Neural progenitor cell (in vitro differentiated cells): ENCODE measurements at regions not wholly inside any gene's neighbourhood (a gene's known extent, or its start where the extent isn't known, plus 50 kb on each side); places are given as distances from the start of the nearest gene placed in this dataset.

Experiments used
- EZH2phosphoT487 ChIP-seq: fragments of 200-600 bp; sonication (generic); IDR thresholded peaks from 2 replicates; pipeline ENCODE4 v1.6.1; 2017; ENCODE audit warnings: antibody characterized with exemption
- TF ChIP-seq, protein P1 (sequence below): fragments of 200-600 bp; sonication (generic); IDR thresholded peaks from 2 replicates; pipeline ENCODE4 v1.5.1; 2017; ENCODE audit warnings: antibody characterized with exemption, mild to moderate bottlenecking

DNA sequence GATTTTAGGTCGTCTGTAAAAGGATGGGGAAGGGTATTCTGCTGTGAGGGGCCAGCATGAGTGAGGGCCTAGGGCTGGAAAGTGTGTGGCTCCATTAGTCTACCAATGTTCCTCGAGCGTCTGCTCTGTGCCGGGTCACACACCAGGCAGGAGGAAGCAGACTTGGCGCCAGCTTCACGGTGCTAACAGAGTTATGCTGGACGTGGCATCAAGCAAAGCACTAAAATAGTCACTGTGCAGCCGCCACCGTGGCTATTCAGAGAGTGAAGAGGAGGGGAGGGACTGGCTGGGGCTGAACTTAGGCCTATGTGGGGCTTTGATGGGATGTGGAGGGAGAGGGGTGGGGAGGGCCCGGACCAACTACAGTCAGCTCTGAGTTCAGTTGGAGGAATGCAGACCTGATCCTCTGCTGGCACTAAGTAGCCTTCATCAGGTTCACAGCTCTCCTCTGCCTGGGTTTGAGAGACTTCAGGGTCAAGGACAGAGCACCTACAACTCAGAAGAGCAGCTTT, 83.9 kb upstream of the MSX1 start:
- TF ChIP-seq, protein P1, sequence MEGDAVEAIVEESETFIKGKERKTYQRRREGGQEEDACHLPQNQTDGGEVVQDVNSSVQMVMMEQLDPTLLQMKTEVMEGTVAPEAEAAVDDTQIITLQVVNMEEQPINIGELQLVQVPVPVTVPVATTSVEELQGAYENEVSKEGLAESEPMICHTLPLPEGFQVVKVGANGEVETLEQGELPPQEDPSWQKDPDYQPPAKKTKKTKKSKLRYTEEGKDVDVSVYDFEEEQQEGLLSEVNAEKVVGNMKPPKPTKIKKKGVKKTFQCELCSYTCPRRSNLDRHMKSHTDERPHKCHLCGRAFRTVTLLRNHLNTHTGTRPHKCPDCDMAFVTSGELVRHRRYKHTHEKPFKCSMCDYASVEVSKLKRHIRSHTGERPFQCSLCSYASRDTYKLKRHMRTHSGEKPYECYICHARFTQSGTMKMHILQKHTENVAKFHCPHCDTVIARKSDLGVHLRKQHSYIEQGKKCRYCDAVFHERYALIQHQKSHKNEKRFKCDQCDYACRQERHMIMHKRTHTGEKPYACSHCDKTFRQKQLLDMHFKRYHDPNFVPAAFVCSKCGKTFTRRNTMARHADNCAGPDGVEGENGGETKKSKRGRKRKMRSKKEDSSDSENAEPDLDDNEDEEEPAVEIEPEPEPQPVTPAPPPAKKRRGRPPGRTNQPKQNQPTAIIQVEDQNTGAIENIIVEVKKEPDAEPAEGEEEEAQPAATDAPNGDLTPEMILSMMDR = no peak
- TF ChIP-seq EZH2phosphoT487 = no peak
